Psoas muscle (tissue), 7 donors: ENCODE measurements at regions not wholly inside any gene's neighbourhood (a gene's known extent, or its start where the extent isn't known, plus 50 kb on each side); places are given as distances from the start of the nearest gene placed in this dataset.

ENCODE experiments used
- ATAC-seq, 4 donors: fragments of 200-7000 bp; cut with Tn5 transposase; one replicate each; pipeline ENCODE4 v1.9.1; 2020; ENCODE audit warnings: moderate library complexity in 3 of 4, mild to moderate bottlenecking in 2 of 4
- DNase-seq, 2 donors: peaks; one replicate each; pipeline ENCODE4 v3.0.0-alpha.2; 2020
- H3K27ac ChIP-seq: fragments of 200-600 bp; one replicate; pipeline ENCODE4 v1.8.0; 2022
- H3K27me3 ChIP-seq, 3 donors: fragments of 200-600 bp in 1 of 3; one replicate each; pipeline versions ENCODE4 v1.6.1 to v1.8.0; 2013 to 2022; ENCODE audit warnings: low read length in 2 of 3, mild to moderate bottlenecking in 2 of 3, moderate library complexity in 1 of 3; ENCODE audit not compliant: insufficient read depth in 3 of 3
- H3K36me3 ChIP-seq, 2 donors: fragments of 200-600 bp in 1 of 2; one replicate each; pipeline versions ENCODE4 v1.6.1 to v1.8.0; 2013 to 2022; ENCODE audit warnings: low read depth in 1 of 2, mild to moderate bottlenecking in 1 of 2, moderate library complexity in 1 of 2; ENCODE audit not compliant: insufficient read depth in 1 of 2
- H3K4me1 ChIP-seq: fragments of 200-600 bp; one replicate; pipeline ENCODE4 v1.8.0; 2022
- H3K4me3 ChIP-seq: fragments of 200-600 bp; one replicate; pipeline ENCODE4 v1.8.0; 2022; ENCODE audit warnings: mild to moderate bottlenecking
- H3K9me3 ChIP-seq: fragments of 200-600 bp; one replicate; pipeline ENCODE4 v1.8.0; 2022
- WGBS, 3 donors: extraction: QIAGEN DNeasy Blood & Tissue Kit; methylation state at CpG; one replicate each; pipeline versions ENCODE4 v1.1.6 to v1.1.7; 2013; 5-methylcytosine and 5-hydroxymethylcytosine counted together
- intact Hi-C, 2 donors: fragments of 100-400 bp; cut with DNase I; formaldehyde crosslinking; loops; one replicate each; pipeline versions ENCODE4 v1.11.0 to v1.14.2; 2022
- TF ChIP-seq, protein P1 (sequence below): fragments of 200-600 bp; IDR thresholded peaks from one replicate; pipeline ENCODE4 v1.8.0; 2022; ENCODE audit warnings: antibody characterized with exemption
- donor health status: healthy with polysubstance abuse.
- donor health status: DM: no; HTN: no; CAD: no; lungs with moderate emphysema.
- donor health status: Bipolar disorder and iron deficiency.
- donor health status: healthy.
- donor health status: DM: yes; HTN: yes; CAD: no.
- donor health status: DM: no; HTN: no; CAD: no.
- donor health status: DM: yes; HTN: yes; CAD: no.

DNA sequence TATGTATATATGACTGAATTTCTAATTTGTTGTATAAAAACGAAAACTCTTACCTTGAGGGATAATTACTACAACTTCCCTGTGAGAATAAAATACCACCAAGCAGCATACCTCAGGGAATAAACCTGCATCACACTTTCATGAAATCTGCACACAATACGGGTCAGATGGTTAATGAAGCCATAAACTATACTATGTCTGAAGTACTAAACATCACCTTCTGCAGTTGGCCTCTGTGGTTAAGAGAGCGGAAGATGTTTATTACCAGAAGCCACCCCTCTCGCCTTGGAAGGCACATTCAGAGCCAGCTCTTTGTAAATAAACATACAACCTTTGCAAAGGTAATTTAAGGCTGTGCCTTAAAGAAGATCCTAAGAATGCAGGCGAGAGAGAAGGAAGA is 462.1 kb upstream of the NR2F2 start:
- ATAC-seq (no peak), DNase-seq (no peak)
- intact Hi-C loops, result no loop called here
- TF ChIP-seq, protein P1, sequence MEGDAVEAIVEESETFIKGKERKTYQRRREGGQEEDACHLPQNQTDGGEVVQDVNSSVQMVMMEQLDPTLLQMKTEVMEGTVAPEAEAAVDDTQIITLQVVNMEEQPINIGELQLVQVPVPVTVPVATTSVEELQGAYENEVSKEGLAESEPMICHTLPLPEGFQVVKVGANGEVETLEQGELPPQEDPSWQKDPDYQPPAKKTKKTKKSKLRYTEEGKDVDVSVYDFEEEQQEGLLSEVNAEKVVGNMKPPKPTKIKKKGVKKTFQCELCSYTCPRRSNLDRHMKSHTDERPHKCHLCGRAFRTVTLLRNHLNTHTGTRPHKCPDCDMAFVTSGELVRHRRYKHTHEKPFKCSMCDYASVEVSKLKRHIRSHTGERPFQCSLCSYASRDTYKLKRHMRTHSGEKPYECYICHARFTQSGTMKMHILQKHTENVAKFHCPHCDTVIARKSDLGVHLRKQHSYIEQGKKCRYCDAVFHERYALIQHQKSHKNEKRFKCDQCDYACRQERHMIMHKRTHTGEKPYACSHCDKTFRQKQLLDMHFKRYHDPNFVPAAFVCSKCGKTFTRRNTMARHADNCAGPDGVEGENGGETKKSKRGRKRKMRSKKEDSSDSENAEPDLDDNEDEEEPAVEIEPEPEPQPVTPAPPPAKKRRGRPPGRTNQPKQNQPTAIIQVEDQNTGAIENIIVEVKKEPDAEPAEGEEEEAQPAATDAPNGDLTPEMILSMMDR, result no peak
- Histone ChIP-seq H3K9me3 (no peaks in the 10 kb centered on the region), H3K27ac (no peak overlapping the region), H3K27me3 (peaks cover 0 to 2% (median 0%) of the 10 kb centered on the region in 3 donors), H3K36me3 (no peaks in the 10 kb centered on the region), H3K4me1 (no peaks in the 10 kb centered on the region), H3K4me3 (no peak overlapping the region)
- WGBS, 3 donors, result 88 to 90% (median 90%) methylated on average over 5 of the region's 5 CpGs

DNA sequence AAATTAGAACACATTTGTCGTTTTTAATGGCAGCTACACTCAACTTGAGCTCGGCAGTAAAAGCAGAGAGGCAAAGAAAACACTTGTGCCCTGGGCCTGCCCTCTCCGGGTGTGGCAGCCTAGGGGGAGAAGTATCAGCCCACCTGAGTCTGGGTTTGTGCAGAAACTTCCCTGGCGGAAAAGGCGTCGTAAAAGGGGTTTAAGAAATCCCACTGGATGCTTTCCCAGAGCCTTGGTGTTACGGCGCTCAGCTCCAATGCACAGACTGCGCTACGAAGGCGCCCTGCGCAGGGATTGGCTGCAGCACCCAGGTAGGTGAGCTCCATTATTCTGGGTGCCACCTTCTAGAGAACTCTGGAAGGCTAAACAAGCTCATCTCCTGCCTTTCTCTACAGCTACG is 461.5 kb upstream of the NR2F2 start:
- intact Hi-C loops, result no loop called here
- 77 to 81% (median 78%) methylated on average over 13 of the region's 13 CpGs for WGBS, 3 donors

DNA sequence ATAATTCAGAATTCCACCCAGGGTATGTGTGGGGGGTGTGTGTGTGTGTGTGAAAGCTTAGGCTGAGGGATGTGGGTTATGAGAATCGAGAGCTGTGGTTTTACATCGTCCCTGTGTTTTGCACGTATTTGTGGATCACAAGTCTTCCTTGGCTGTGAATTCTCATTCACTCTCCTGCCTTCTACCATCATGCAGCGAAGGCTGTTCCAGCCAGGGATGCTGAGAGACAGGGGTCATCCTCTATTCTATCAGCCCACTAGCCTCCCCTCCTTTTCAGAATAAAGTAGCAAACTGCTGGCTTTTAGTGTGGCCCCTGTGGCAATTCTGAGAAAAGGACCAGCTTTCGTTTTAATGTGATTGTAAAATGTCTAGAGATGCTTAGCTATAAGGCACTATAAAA is 460.6 kb upstream of the NR2F2 start:
- peaks cover 0 to 2% (median 0%) of the 10 kb centered on the region in 3 donors for H3K27me3 ChIP-seq
- no peak for DNase-seq
- no peaks in the 10 kb centered on the region for H3K9me3 ChIP-seq
- TF ChIP-seq, protein P1, result no peak
- WGBS, 3 donors, result 78 to 85% (median 84%) methylated on average over 5 of the region's 5 CpGs
- intact Hi-C loops, result no loop called here
- H3K36me3 ChIP-seq, result no peaks in the 10 kb centered on the region
- ATAC-seq, result no peak
- H3K4me1 ChIP-seq, result no peaks in the 10 kb centered on the region
- H3K27ac ChIP-seq, result no peak overlapping the region
- H3K4me3 ChIP-seq, result no peak overlapping the region

More for the DNA sequence above, 461.5 kb upstream of the NR2F2 start:
- ATAC-seq (no peak), DNase-seq (no peak)
- peaks cover 0 to 2% (median 0%) of the 10 kb centered on the region in 3 donors for H3K27me3 ChIP-seq
- no peak overlapping the region for H3K27ac ChIP-seq
- TF ChIP-seq, protein P1, result no peak
- H3K4me3 ChIP-seq, result no peak overlapping the region
- no peaks in the 10 kb centered on the region for H3K9me3 ChIP-seq
- no peaks in the 10 kb centered on the region for H3K4me1 ChIP-seq
- H3K36me3 ChIP-seq, result no peaks in the 10 kb centered on the region

DNA sequence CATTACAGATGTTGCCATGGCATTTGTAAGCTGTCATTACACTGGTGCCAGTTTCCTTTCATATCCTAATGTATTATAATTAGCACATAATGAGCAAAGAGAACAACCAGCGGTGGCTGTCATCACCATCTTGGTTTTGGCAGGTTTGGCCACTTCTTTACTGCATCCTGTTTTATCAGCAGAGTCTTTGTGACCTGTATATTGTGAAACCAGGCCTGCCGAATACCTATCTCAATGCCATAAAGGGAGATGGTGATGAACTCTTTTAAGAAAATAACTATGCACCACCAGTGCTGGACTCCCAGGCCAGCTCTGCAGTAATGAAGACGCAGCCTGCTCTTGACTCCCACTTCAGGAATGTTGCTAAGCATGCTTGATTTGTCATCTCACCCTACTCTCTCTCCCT is 458.1 kb upstream of the NR2F2 start:
- H3K4me3 ChIP-seq, result no peak overlapping the region
- no peak for ATAC-seq
- WGBS, 3 donors, result 55 to 81% (median 76%) methylated on average over 3 of the region's 3 CpGs
- no peak for DNase-seq
- no peaks in the 10 kb centered on the region for H3K9me3 ChIP-seq
- peaks cover 0 to 2% (median 0%) of the 10 kb centered on the region in 3 donors for H3K27me3 ChIP-seq
- TF ChIP-seq, protein P1, result no peak
- H3K27ac ChIP-seq, result no peak overlapping the region
- intact Hi-C loops, result no loop called here
- H3K36me3 ChIP-seq, result no peaks in the 10 kb centered on the region
- no peaks in the 10 kb centered on the region for H3K4me1 ChIP-seq

DNA sequence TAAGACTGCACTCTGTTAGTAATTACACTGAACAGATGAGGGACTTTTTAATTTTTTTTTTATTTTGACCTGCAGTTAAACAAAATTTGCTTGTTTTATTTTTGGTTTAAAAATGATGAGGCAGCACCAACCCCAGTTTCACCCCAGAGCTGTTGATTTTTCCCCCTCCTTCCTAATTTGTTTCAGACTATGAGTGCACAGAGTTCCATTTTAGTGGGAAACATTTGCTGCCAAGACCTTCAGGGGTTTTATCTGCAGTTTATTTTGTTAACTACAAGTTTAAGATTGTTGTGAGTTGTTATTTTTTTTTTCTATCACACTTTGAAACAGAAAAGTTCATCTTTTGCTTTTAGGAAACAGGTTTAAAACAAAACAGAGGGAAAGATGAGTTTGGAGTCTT is 455.9 kb upstream of the NR2F2 start:
- DNase-seq (no peak), ATAC-seq (no peak)
- H3K27me3 ChIP-seq, result no peaks in the 10 kb centered on the region
- H3K36me3 ChIP-seq, result no peaks in the 10 kb centered on the region
- no peaks in the 10 kb centered on the region for H3K9me3 ChIP-seq
- TF ChIP-seq, protein P1, result no peak
- no peak overlapping the region for H3K27ac ChIP-seq
- intact Hi-C loops, result no loop called here
- no peak overlapping the region for H3K4me3 ChIP-seq
- no peaks in the 10 kb centered on the region for H3K4me1 ChIP-seq
